Large intestine (tissue), 3 donors: ENCODE measurements at regions not wholly inside any gene's neighbourhood (a gene's known extent, or its start where the extent isn't known, plus 50 kb on each side); places are given as distances from the start of the nearest gene placed in this dataset.

ENCODE experiments used
- DNase-seq, 2 donors: peaks; one replicate each; pipeline versions ENCODE4 v3.0.0 to v3.0.0-alpha.2; 2013
- H3K27ac ChIP-seq: one replicate; pipeline ENCODE4 v1.5.1; 2013; ENCODE audit warnings: low read length
- H3K27me3 ChIP-seq: 2 replicates; pipeline ENCODE4 v1.6.1; 2013; ENCODE audit warnings: low read length; ENCODE audit not compliant: control insufficient read depth, insufficient read depth
- H3K36me3 ChIP-seq: 2 replicates; pipeline ENCODE4 v1.6.1; 2013; ENCODE audit warnings: low read length; ENCODE audit not compliant: control insufficient read depth, insufficient read depth
- H3K4me1 ChIP-seq: one replicate; pipeline ENCODE4 v1.6.1; 2013; ENCODE audit warnings: low read length; ENCODE audit not compliant: control insufficient read depth, insufficient read depth
- H3K4me3 ChIP-seq: one replicate; pipeline ENCODE4 v1.5.1; 2013; ENCODE audit warnings: low read length
- H3K9me3 ChIP-seq: one replicate; pipeline ENCODE4 v1.6.1; 2013; ENCODE audit warnings: mild to moderate bottlenecking, low read depth, low read length, moderate library complexity; ENCODE audit not compliant: control insufficient read depth
- WGBS: methylation state at CpG from one replicate; pipeline ENCODE4 v1.1.5; 2013; ENCODE audit warnings: low lambda C conversion rate; ENCODE audit not compliant: insufficient coverage; 5-methylcytosine and 5-hydroxymethylcytosine counted together

DNA sequence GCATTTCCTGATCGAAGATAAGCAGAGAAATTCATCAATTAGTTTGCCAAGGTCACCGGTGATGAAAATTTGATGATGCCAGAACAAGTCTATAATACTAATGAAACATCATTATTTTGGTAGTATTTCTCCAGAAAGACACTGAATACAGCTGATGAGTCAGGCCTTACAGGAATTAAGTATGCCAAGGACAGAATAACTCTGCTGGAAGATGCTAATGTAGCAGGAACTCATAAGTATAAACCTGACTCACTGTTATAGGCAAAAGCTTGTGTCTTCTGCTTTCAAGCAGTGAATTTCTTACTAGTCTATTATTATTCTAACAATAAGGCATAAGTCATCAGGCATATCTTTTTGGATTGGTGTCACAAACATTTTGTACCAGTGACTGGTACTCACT lies 1825.1 kb upstream of the IGFBP7 start:
- WGBS, result 83% methylated on average over 1 of the region's 2 CpGs
- no peaks in the 10 kb centered on the region for H3K27me3 ChIP-seq
- no peak for DNase-seq
- H3K36me3 ChIP-seq, result no peaks in the 10 kb centered on the region
- no peak overlapping the region for H3K4me3 ChIP-seq
- H3K9me3 ChIP-seq, result no peaks in the 10 kb centered on the region
- H3K27ac ChIP-seq, result no peak overlapping the region
- H3K4me1 ChIP-seq, result no peaks in the 10 kb centered on the region

DNA sequence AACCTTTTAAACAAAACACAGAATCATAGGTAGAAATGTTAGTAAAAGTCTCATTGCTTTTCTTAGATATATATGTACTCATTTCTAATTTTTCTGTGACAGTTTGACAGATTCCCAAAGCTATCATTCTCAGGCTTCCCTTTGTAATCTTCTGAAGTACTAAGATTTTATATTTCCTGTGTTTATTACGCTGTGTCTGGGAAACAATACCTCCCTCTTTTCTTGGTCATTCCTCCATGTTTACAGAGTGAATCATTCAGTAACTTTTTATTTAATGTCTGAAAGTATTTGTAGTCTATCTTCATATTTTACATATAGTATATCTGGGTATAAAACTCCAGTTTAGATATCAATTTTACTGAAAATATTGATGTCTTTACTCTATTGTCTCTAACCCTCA lies 1826.3 kb upstream of the IGFBP7 start:
- Histone ChIP-seq H3K36me3 (no peaks in the 10 kb centered on the region), H3K27me3 (no peaks in the 10 kb centered on the region), H3K4me3 (no peak overlapping the region), H3K9me3 (no peaks in the 10 kb centered on the region), H3K4me1 (no peaks in the 10 kb centered on the region), H3K27ac (no peak overlapping the region)
- DNase-seq, result no peak
- WGBS, result 100% methylated on average over 1 of the region's 1 CpG

DNA sequence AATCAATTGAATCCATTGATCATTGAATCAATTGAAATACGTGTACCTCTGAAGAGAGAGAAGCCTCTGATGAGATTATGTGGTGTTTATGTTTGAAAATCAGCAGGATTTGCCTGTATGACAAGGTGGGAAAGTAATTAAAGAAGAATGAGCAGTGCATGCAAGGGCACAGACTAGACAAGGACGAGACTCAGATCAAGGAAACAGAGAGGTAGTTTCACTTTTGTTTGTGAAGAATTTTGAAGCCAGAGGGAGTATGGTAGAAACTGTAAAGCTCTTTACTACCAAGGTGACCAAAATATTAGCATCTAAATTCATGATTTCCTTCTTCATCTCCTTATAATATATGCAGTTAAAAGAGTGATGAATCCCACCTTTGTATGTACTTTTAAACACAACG lies 1830.0 kb upstream of the IGFBP7 start:
- Histone ChIP-seq H3K36me3 (no peaks in the 10 kb centered on the region), H3K4me3 (no peak overlapping the region), H3K27me3 (no peaks in the 10 kb centered on the region), H3K9me3 (no peaks in the 10 kb centered on the region), H3K27ac (no peak overlapping the region), H3K4me1 (no peaks in the 10 kb centered on the region)
- WGBS, result 68% methylated on average over 2 of the region's 3 CpGs
- DNase-seq, result no peak

DNA sequence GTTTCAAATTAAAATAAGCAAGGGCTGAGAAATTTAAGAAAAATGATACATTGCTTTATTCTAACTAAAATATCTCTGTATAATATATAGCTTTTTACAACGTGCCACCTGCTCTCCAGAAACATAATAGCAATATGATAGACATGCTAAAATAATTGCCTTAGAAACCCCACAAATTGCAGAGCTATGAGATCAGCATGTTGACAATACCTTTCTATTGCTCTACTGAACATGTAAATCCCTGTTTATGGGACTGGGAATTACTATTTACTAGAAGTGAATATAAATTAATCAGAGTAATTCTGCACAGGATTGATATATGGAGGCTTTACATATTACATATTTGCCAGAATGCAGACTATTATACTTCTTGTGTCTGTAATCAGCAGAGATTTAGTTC lies 1831.1 kb upstream of the IGFBP7 start:
- H3K27me3 ChIP-seq, result no peaks in the 10 kb centered on the region
- H3K4me1 ChIP-seq, result no peaks in the 10 kb centered on the region
- DNase-seq, result no peak
- H3K27ac ChIP-seq, result no peak overlapping the region
- H3K9me3 ChIP-seq, result no peaks in the 10 kb centered on the region
- no peaks in the 10 kb centered on the region for H3K36me3 ChIP-seq
- 80% methylated on average over 1 of the region's 1 CpG for WGBS
- no peak overlapping the region for H3K4me3 ChIP-seq

DNA sequence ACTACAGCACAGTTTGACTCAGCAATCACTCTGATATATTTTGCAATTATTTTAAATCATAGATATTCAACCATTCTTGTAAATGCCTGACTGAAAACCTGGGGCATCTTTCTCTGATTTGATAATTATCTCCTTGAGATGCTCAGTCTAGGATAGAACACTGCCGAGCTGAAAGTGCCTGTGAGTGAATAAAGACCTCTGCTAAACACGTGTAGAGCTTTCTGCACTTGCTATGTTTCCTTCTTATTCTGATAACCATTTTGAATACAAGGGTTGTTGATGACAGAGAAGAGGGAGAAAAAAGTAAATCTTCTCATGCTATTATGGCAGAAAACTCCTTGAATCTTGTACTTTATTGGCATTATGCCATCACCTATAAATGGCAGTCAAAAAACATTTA lies 1843.4 kb upstream of the IGFBP7 start:
- Histone ChIP-seq H3K27ac (no peak overlapping the region), H3K4me3 (no peak overlapping the region)
- WGBS, result 20% methylated on average over 2 of the region's 2 CpGs

DNA sequence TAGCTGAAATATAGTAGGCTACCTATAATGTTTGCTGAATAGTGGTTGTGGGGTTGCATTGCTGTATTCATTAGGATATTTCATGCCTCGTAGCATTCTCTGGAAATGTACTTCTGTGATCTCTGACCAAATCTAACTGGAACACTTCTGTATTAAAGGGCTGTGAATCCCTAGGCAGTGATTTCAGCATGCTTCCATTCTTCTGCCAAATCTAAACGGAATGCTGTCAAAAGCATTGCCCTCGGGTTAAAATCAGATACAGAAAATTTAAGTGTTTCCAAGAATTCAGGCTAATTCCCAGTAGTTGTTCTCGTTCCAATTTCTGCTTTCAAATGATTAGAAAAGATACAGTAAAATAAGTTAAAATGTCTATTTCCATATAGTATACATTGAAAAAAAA lies 1847.5 kb upstream of the IGFBP7 start:
- H3K4me1 ChIP-seq, result no peaks in the 10 kb centered on the region
- H3K27ac ChIP-seq, result no peak overlapping the region
- no peaks in the 10 kb centered on the region for H3K36me3 ChIP-seq
- no peaks in the 10 kb centered on the region for H3K9me3 ChIP-seq
- no peak for DNase-seq
- WGBS, result 100% methylated on average over 1 of the region's 4 CpGs
- H3K27me3 ChIP-seq, result no peaks in the 10 kb centered on the region
- no peak overlapping the region for H3K4me3 ChIP-seq

More for the DNA sequence above, 1843.4 kb upstream of the IGFBP7 start:
- no peak for DNase-seq
- Histone ChIP-seq H3K36me3 (no peaks in the 10 kb centered on the region), H3K9me3 (no peaks in the 10 kb centered on the region), H3K27me3 (no peaks in the 10 kb centered on the region), H3K4me1 (no peaks in the 10 kb centered on the region)

DNA sequence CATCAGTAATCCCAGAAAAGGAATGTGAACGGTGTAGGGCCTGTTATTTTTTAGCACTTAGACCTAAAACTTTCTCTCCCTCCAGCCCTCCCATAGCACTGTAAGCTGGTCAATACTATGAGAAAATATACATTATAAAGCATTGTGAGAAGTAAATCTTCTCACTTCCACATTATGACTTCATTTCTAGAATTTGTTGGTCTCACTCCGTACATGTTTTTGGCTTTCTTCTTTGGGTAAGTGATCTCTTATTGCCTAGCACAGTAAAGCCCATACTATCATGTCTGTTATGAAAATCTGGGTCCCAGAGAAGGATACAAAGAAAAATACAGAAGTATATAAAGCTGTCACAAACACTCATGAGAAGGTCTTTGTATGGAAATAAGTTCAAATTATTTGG lies 1851.1 kb upstream of the IGFBP7 start:
- Histone ChIP-seq H3K4me3 (no peak overlapping the region), H3K4me1 (no peaks in the 10 kb centered on the region), H3K27ac (no peak overlapping the region), H3K36me3 (no peaks in the 10 kb centered on the region), H3K27me3 (no peaks in the 10 kb centered on the region), H3K9me3 (no peaks in the 10 kb centered on the region)
- WGBS, result no CpG with 5 or more reads among the region's 2 CpGs
- no peak for DNase-seq

DNA sequence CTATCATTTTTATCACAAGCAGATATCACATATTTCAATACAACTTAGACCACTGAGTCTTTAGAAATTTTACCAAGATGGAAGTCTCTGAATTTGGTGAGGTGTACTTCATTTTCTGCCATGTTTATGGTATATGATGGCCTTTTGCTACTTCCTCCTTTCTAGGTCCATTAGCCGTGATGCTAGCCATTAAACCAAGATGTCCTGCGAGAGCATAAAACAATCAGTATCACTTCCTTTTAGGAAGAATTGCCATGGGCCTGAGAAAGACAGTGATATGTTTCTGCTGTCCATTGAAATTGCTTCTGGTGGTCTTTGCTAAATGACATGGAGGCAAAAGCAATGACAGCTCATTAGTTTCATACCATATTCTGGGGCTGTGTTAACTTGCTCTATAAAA lies 1851.7 kb upstream of the IGFBP7 start:
- Histone ChIP-seq H3K27me3 (no peaks in the 10 kb centered on the region), H3K4me3 (no peak overlapping the region), H3K9me3 (no peaks in the 10 kb centered on the region), H3K27ac (no peak overlapping the region), H3K36me3 (no peaks in the 10 kb centered on the region), H3K4me1 (no peaks in the 10 kb centered on the region)
- DNase-seq, result no peak
- WGBS, result no CpG with 5 or more reads among the region's 2 CpGs

DNA sequence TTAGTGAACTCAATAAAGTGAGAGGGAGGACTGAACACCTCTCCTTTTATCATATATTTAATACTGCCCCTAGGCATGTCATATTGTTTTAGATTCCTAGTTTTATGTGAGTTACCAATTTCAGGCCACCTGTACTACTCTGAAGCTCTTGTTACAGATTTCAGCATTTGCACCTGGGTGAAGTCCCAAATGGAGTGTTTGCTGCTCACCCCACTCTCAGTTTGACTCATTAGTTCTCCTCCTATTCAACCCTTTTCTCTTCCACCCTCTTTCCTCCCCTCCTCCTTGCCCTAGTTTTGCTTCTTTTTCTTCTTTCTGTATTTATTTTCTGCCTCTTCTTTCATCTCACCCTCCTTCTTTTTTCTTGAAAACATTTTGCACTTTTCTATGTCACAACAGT lies 1852.2 kb upstream of the IGFBP7 start:
- H3K27ac ChIP-seq, result no peak overlapping the region
- DNase-seq, result no peak
- H3K27me3 ChIP-seq, result no peaks in the 10 kb centered on the region
- no peaks in the 10 kb centered on the region for H3K4me1 ChIP-seq
- H3K4me3 ChIP-seq, result no peak overlapping the region
- H3K36me3 ChIP-seq, result no peaks in the 10 kb centered on the region
- H3K9me3 ChIP-seq, result no peaks in the 10 kb centered on the region

DNA sequence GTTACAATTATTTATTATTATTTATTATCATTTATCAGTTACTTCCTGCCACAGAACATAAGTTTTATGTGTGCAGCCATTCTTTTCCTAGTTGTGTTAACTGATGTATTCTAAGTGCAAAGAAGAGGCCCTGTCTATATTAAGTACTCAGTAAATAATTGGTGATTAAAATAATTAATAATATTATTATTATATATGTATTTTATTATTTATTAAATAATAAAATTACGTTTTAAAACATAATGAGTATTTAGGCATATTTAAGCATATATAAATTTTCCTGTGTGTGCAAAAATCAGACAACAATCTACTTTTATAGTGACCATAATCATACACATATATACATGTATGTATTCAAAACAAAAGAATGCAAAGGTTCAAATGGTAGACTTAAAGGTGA lies 1871.6 kb upstream of the IGFBP7 start:
- no peaks in the 10 kb centered on the region for H3K27me3 ChIP-seq
- 43% methylated on average over 1 of the region's 1 CpG for WGBS
- H3K4me3 ChIP-seq, result no peak overlapping the region
- no peak for DNase-seq
- no peaks in the 10 kb centered on the region for H3K36me3 ChIP-seq
- H3K9me3 ChIP-seq, result no peaks in the 10 kb centered on the region
- no peak overlapping the region for H3K27ac ChIP-seq
- H3K4me1 ChIP-seq, result no peaks in the 10 kb centered on the region

DNA sequence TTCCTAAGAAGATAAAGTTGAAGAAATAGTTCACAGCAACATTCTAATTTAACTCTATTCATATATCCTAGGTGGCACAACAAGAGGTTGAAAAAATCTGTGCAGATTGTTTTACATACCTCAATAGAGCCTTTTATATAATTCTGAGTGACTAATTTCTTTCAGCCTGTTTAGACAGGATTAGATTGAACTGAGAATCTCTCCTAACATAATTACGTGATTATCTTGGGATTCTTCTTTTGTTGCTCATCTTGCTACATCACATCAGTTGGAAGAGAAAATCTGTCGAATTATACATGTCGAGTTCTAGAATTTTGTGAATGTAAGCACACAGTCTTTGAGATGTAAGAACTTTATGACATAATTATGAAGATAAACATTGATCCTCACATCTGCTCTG lies 1873.7 kb upstream of the IGFBP7 start:
- WGBS, result no CpG with 5 or more reads among the region's 3 CpGs
- Histone ChIP-seq H3K4me3 (no peak overlapping the region), H3K4me1 (no peaks in the 10 kb centered on the region), H3K27ac (no peak overlapping the region), H3K27me3 (no peaks in the 10 kb centered on the region), H3K9me3 (no peaks in the 10 kb centered on the region), H3K36me3 (no peaks in the 10 kb centered on the region)
- DNase-seq, result no peak
